KG1 (cell line): ENCODE measurements at regions not wholly inside any gene's neighbourhood (a gene's known extent, or its start where the extent isn't known, plus 50 kb on each side); places are given as distances from the start of the nearest gene placed in this dataset.
"Not testable (repeated sequence)": the region's sequence is repeated elsewhere in the genome, so short reads cannot be mapped to it uniquely, and the experiment has no call there.

Experiments
- DNase-seq: peaks from one replicate; lab custom pipeline; 2025; lab: John Stamatoyannopoulos, UW

DNA sequence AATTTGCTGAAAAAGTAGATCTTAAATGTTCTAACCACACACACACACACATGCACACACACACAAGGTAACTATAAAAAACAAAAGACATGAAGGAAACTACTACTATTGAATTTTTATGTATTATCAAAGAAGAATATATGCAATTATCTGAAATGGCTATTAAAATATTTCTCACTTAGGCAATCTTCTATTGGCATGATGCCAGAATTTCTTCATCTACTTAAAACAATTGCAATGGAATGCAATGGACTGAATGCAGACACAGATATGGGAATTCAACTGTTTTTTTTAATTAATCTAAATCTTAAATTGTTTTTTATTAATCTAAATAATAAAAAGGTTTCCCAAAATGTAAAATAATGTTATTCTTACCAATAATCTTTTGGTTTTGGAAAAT, 152.6 kb upstream of the SMLR1 start:
- DNase-seq, result no peak

DNA sequence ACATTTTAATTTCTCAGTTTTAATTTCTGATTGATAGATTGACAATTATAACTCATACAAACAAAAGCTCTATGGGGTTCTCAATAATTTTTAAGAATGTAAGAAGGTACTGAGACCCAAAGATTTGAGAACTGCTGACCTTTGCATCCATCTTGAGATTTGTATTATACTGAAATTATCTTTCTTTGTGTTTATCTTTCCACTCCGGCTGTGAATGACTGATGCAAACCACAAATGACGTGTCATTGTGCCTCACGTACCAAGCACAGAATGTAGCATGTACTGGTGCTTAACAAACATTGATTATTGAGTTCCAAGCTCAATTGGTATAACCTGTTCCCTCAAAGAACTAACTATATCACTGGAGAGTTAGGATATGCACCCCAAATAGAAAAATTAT, 152.1 kb upstream of the SMLR1 start:
- no peak for DNase-seq

DNA sequence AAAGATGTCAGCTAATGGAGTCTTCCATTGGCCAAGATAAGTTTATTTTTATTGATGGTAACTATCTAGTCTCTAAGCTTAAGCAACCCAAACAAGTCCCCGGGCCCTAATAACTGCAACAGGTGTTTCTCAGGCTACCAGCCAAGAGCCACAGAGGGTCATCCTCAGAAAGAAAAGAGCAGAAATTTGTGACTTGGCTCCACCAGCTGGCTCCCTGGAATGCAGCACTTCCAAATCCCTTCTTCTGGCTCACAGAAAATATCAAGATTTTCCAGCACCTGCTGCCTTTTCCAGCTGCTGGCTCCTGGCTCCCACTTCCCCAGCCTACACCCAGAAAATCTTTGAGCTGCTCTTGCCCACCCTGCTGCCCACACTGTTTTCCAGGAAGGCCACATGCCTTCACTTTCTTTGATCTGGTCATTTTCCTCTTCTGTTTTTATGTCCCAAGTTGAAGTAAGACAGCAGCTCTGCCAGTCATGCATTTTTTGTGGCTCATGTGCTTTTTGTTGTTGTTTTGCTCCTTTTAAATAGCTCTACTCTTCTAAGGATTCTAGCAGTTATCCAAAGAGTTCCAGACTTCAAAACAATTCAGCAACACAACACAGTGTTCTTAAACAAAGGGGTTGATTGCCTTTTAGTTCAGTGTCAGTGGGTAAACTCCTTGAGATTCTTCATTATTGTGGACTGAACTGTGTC, 151.0 kb upstream of the SMLR1 start:
- DNase-seq, result no peak

DNA sequence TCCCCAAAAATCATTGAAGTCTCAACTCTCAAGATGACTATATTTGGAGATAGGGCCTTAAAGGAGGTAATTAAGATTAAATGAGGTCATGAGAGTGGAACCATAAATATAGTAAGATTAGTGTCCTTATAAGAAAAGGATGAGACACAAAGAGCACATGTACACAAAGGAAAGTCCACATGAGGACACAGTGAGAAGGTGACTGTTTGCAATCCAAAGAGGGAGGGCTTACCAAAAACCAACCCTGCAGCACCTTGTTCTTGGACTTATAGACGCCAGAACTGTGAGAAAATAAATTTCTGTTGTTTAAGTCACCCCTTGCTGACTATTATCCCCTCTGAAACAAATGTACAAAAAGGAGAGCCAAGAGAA, 150.4 kb upstream of the SMLR1 start:
- no peak for DNase-seq

DNA sequence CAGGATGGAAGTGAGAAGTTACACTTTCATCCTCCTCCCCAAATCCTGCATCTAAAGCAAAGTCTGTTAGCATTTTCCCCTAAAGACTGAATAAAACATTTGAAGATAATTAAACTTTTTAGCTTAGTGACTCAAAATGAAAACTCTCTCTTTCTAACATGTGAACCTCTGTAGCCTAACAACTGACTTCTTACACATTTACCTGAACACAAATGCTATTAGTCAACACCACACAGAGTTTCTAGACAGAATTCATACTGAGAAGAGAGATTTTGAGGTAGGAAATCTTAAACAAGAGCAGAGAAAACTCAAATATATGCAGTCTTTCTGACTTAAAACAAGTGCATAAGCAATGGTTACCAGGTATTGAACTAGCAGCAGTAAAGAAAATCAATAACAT, 149.9 kb upstream of the SMLR1 start:
- no peak for DNase-seq

DNA sequence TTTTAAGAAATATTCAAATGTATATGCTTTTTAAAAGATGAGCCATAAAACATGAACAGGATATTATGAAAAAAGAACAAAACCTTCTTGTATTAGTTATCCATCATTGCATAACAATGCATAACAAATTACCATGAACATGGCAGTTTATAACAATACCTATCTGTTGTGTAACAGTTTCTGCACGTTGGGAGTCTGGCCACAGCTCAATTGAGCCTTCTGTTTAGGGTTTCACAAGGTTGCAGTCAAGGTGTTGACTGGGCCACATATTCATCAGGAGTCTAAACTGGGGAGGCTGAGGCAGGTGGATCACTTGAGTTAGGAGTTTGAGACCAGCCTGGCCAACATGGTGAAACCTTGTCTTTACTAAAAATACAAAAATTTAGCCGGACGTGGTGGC, 149.4 kb upstream of the SMLR1 start:
- no peak for DNase-seq

DNA sequence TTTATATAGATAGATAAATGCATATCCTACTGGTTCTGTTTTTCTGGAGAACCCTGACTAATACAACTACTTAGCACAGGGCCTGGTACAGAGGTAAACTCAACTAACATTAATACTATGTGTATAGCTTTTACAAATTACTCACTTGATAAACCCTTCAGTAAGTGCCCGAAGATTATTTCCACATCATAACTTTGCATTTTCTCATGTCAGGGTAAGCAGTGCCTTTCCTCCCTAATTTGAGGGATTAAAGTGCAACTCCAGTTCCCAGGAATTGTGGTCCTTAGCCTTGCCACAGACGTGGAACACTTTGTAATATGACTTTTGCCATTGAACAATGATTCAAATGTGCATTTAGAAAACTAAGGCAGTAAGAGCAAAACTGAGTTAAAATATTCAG, 147.5 kb upstream of the SMLR1 start:
- DNase-seq, result no peak

DNA sequence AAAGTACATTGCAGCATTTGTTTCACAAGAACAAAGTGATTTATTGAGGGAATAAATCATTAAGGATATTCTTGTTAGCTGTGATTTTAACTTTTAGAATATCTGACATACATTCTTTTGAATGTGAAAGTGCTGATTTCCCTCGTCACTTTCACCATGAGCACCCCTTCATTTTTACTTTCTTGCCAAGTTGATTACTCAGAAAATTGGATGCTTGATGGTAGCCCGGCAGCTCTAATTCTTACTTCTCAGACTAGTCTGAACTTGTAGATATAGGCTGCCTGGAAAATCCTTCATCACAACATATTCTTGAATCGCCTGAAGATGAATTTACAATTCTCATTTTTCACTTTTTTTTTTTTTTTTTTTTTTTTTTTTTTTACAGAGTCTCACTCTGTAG, 147.1 kb upstream of the SMLR1 start:
- no peak for DNase-seq

DNA sequence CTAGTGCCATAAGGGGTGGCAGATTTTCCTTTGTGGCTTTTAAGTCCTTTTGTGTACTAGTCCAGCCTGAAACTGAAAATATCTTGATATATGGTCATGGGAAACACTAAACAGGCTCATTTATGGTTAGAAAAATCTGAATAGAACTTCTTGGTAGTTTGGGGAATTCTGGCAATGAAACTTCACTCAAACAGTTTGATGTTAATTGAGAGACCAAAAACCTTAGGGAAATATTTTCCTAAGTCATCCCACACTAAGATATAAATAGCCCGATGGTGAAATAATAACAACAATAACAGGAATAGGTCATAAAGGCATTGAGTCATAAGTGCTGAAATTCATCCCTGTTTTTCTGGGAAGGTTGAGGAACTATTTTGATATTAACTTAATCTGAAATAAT, 146.2 kb upstream of the SMLR1 start:
- no peak for DNase-seq

DNA sequence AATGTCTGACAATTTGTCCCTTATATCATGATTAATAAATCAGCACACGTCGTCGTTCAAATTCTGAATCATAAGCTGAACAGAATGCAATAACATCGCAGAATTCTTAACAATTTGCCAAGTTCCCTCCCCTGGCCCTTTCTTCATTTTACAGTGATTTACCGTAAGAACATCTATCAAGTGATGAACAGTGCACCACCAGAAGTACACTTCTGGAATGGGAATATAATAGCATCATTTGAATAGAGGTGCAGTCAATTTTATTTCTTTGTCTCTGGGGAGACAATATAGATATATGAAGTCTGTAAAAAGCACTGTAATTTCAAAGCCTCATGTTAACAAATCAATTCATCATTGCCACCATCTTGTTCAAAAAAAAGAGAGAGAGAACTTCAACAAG, 145.1 kb upstream of the SMLR1 start:
- no peak for DNase-seq

DNA sequence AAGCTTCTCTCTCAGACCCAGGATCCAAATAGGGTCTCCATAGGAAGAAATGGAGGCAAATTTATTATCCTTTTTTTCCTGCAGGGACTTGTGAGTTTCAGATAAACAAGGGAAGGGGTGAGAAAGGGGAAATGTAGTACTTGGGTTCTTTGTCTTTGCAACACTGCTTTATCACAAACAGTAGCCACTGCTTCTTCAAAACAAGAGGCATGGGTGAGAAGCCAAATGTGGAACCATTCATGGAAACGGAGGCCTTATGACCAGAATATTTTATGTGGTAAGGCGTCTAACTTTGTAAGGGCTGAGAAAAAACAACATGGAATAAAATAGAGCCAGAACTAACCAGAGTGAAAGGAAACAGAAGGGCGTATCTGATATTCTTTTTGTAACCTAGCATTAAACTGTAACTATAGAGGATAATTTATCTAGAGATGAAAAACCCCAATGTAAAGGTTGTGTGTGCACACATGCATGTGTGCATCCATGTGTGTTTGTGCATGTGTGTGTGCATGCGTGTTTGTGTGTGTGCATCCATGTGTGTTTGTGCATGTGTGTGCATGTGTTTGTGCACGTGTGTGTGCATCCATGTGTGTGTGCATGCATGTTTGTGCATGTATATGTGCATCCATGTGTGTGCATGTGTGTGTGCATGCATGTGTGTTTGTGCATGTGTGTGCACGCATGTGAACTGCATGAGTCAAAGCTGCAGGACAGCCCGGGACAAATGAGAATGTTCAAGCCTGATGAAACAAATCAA, 143.3 kb upstream of the SMLR1 start:
- DNase-seq, result no peak

DNA sequence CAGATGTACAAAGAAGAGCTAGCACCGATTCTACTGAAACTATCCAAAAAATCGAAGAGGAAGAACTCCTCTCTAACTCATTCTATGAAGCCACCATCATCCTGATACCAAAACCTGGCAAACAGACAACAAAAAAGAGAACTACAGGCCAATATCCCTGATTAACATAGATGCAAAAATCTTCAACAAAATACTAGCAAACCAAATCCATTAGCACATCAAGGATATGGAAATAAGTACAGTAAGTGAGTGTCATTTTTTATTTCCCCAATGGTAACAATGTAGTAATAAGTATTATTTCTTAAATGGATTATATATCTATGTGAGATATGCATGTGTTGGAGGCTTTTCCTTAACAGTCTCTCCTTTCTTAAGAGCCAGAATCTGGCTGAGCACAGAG, 134.5 kb upstream of the SMLR1 start:
- no peak for DNase-seq

DNA sequence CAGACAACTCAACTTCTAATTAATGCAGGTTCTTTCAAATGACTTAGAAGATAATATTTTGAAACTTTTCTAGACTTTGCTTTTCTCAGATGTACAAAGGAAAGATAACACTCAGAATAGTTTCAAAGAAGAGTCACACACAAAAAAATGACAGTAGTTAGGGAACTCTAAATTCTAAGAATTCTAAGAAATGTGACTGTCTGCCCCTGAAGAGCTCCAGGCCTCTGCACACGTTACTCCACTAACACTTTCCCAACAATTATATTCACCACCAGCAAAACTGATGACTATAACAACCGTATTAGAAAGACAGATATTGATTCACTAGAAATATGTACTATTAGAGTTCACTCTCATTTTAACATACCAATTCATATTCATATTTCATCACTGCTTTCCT, 133.3 kb upstream of the SMLR1 start:
- DNase-seq, result no peak

DNA sequence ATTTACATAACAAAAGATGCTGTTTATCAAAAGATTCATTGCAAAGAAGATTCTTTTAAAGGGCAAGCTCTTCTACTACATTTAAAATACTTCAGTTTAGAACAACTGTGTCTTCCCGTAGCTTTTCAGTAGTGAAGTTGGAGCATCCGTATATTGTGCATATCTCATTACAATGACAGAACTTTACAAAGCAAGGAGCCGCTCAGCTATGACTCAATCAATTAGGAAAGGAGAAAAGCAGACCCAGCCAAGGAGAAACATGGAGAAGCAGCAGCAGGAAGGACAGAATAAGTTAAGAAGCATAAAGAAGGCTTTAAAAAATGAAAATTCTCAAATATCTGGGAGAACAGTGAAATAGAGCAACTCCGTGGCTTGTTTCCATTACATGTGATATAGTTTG, 132.6 kb upstream of the SMLR1 start:
- DNase-seq, result no peak

DNA sequence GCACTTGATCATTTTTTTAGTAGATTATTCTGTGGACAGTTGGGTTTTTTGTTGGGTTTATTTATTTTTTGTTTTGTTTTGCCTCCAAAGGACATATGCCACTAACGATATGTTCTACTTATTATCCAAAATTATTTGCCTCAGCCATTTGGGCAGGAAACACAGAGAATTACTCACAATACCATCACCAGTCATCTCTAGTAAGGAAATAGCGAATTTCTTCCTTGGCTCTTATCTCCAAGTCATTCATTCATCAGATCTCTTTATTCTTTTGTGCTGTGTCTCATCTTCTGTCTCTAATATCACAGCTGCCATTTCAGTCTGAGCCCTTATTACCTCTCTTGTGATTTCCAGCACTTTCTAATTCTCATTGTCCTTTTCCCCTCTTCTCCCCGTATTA, 130.4 kb upstream of the SMLR1 start:
- no peak for DNase-seq

DNA sequence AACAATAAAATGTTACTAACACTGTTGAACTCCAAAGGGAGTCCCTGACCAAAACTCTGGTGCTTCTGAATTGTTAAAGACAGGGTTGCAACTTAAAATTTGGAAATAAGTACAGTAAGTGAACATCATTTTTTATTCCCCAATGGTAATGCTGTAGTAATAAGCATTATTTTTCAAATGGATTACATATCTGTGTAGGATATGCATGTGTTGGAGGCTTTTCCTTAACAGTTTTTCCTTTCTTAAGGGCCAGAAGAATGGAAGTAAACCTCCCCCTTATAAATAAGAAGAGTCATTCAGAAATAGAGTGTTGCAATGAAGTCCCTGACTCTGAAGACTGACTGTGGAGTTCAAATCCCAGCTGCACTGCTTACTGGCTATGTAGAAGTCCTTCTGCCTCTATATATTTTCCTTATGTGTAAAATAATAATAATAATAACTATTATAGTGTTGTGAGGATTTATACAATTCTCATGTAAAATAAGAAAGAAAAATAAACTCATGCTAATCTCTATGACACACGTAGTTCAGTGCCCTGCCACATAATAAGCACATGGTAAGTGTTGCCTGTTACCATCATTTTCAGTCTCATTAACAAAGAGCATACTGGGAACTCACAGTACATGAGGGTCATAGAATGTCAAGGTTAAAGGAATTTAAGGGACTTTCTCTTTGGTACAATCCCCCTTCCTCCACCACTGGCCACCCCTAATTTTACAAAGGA, 129.8 kb upstream of the SMLR1 start:
- no peak for DNase-seq

DNA sequence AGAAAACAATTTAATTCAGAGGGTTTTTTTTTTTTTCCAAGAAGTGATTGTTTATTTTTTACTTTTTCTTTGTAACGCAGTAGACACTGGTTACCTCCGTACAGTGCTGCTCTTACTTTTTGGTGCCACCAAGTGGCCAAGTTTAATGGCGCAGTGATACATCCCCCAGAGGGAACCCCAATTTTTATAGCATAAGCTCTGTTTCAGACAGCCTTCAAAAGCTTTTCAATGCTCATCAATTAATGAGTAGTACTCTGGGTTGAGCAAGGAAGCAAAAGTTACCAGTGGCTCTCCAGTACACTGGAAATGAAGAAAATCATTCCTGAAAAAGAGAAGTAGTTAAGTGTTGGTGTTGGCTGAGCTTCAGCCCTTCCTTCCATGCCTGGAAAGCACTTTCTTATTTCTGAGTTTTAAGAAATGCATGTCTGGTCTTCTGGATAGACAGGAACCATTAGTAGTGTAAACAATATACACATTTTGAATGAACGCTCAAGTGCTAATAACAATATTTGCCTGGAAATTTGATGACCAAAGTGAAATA, 129.1 kb upstream of the SMLR1 start:
- DNase-seq, result peak; percentile 56

DNA sequence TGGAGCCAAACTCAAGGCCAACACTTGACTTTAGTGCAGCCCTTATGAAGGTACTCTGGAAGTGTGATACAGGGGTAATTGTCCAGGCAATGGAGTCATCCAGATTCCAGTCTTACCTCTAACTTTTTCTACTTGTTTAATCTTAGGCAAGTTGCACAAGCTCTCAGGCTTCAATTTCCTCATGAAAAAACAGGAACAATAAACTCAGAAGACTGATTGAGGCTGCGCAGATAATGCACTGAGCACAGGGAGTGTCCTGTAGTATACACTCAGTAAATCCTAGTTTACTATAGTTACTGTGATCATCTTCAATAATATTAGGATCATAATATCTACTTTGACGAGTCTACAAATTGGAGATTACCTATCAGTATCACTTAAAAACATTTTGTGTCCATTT, 127.5 kb upstream of the SMLR1 start:
- no peak for DNase-seq

DNA sequence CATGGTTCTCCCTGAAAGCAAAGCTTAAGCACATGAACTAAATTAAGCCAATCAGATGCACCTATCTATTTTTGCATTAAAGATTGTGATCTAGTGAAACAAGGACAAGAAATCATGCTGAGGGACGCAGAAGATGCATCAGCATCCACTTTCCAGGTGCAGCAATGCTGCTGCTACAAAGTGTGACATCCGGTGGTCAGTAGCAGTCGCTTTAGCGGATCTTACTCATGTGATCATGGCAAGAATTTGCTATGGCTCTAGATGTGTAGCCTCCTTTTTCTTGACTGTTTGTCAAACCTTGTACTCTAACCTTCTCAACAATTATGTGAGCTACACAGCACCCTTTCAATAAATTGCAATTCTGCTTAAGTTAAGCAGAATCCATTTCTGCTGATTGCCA, 126.8 kb upstream of the SMLR1 start:
- DNase-seq, result no peak

DNA sequence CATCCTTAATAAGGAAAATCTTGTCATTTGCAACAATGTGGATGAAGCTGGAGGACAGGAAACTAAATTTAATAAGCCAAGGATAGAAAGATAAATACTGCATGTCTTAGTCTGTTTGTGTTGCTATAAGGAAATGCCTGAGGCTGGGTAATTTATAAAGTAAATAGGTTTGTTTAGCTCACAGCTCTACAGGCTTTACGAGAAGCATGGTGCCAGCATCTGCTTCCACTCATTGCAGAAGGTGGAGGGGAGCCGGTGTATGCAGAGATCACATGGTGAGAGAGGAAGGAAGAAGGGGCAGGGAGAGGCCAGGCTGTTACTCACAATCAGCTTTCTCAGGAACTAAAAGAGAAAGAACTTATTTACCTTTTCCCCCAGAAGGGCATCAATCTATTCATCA, 118.9 kb upstream of the SMLR1 start:
- no peak for DNase-seq

DNA sequence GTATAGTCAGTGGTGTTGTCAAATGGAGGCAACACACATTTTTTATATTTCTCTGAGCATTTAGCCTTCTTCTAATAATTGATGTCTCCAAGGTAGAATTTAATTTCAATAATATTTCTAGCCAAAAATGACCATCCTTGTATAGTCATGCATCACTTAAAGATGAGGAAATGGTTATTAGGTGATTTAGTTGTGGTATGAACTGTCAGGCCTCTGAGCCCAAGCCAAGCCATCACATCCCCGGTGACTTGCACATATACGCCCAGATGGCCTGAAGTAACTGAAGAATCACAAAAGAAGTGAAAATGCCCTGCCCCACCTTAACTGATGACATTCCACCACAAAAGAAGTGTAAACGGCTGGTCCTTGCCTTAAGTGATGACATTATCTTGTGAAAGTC, 115.6 kb upstream of the SMLR1 start:
- not testable (repeated sequence) for DNase-seq

DNA sequence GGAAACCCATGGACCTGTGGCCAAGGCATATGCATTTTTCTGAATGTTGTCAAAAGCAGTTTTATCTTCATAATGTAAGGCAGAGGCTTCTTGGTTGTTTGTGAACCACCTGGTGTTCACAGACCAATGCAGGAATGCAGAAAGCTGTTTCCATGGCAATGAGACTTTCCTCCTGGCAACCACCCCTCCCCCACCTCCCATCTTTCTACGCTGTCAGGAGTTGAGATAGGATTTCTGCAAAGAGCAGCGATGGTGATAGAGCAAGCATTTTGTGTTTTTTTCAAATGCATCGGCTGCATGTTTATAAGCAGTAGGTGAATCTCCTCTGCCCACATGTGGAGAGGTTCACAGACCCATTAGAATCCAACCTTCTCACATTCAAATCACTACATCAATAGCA, 114.1 kb upstream of the SMLR1 start:
- no peak for DNase-seq

DNA sequence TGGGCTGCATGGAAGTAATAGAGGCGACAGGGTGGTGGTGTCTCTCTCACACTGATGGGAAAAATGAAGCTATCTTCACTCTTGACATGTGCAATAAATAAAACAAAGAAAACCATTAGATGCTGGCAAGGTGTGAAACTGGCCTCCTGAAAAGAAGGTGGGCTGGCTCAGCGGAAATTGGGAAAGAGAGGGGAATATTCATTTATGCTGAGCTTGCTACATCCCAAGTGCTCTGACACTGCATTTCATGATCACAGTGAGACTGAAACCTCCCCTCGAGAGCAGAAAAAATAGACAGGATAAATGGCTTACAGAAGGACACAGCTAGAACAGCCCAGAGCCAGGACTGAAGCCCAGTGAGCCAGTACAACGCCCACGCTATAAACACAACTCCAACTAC, 112.1 kb upstream of the SMLR1 start:
- no peak for DNase-seq
